A673 (cell line): ENCODE measurements at regions not wholly inside any gene's neighbourhood (a gene's known extent, or its start where the extent isn't known, plus 50 kb on each side); places are given as distances from the start of the nearest gene placed in this dataset.

Source experiments
- CTCF ChIP-seq: fragments of 300-800, 200-600 bp; sonication (generic); conservative IDR thresholded peaks from 2 replicates; pipeline ENCODE4 v1.5.1; 2017; ENCODE audit warnings: low read depth, mild to moderate bottlenecking, antibody characterized with exemption, low read length, moderate library complexity, mixed read lengths
- EZH2 ChIP-seq: fragments of 200-600 bp; sonication (generic); IDR thresholded peaks from 2 replicates; pipeline ENCODE4 v1.6.1; 2017; ENCODE audit warnings: borderline replicate concordance, low read depth, mild to moderate bottlenecking, mixed read lengths, antibody characterized with exemption, low read length; ENCODE audit not compliant: poor library complexity, severe bottlenecking

DNA sequence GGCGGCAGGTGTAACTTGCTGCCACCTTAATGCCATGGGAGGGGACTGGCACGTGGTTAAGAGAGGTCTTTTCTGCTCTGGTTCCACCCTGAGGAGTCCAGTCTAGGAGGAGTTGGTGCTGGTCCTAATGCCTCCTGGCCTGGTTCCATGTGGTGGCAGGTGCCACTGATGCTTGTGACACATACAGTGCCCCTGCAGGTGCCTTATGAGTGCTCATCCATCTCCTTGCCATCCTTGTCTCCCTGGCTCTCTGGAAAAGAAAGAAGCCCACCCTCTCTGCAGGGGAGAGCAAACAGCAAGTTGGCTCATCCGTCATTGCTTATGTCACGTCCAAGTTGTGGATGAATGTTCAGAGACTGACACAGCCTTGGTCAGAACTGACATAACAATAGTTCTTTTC lies 175.8 kb upstream of the DPH6 start:
- TF ChIP-seq CTCF (no peak), EZH2 (no peak)
